ENCODE measurements at regions not wholly inside any gene's neighbourhood (a gene's known extent, or its start where the extent isn't known, plus 50 kb on each side); places are given as distances from the start of the nearest gene placed in this dataset.

DNA sequence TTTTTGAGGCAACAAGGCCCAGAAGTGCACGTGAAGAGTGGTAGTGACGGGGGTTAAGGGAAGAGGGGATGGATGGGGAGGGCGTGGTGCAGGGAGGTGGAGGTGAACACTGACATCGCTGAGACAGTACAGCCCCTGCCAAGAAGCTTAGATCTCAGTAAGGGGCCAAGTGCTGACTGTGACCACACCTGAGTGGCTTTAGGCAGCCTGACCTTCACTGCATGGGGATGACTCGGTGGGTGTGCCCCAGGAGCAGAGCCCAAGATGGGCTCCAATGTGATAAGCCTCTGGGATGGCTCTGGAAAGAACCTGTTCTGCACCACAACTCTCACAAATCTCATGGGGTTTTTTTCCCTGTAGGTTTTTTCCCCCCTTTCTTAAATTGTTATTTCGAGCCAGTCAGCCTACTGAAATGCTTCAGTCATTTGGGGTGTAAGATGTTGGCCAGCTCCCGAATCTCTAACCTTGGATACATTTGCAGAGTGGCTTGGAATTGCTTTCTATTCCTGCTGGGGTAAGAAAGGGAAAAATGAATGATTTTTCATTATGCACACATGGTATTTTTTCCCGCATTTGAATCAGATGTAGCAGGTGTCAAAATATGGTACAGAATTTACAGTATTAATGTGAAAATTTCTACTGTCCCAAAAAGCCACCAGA is 165.0 kb downstream of the TM9SF2 start:
- no TSS peak for BruUV-seq (replicated peaks)
- no peak overlapping the region for H2AFZ ChIP-seq
- H3K36me3 ChIP-seq (ENCODE audit: low read depth): no peaks in the 10 kb centered on the region
- H3K4me2 ChIP-seq: no peak overlapping the region
- TF ChIP-seq CTCF (conservative IDR thresholded peaks at IDR 0.05) (no peak), EZH2 (IDR thresholded peaks at IDR 0.05; ENCODE audit: low read depth) (no peak)
- H3K9me3 ChIP-seq (ENCODE audit: insufficient read depth, low read depth): no peaks in the 10 kb centered on the region
- no peaks in the 10 kb centered on the region for H3F3A ChIP-seq (ENCODE audit: insufficient read depth, low read depth)
- no peak overlapping the region for H3K27ac ChIP-seq
- H3K27me3 ChIP-seq (ENCODE audit: insufficient read depth, low read depth): no peaks in the 10 kb centered on the region
- H4K20me1 ChIP-seq (ENCODE audit: insufficient read depth): no peaks in the 10 kb centered on the region
- no peaks in the 10 kb centered on the region for H3K9me2 ChIP-seq (ENCODE audit: insufficient read depth)
- H3K79me2 ChIP-seq (ENCODE audit: low read depth): no peaks in the 10 kb centered on the region
- CTCF ChIA-PET: interaction anchor here (0.6 kb wide), 1 partner anchor 36 kb away, joined by 5 read pairs; no protein-coding TSS in a partner anchor
- H3K4me3 ChIP-seq: no peak overlapping the region
- intact Hi-C loops (cut with micrococcal nuclease; ENCODE audit: unreplicated experiment): no loop called here
- POLR2A ChIA-PET (ENCODE audit: unreplicated experiment): no interaction called here
- H3K4me1 ChIP-seq (replicated peaks; ENCODE audit: insufficient read depth): no peaks in the 10 kb centered on the region
- DNase-seq: peak in 1 of 2 experiments; percentile 20

GRCh38 chr13:99665711-99666110 is 164.4 kb downstream of the TM9SF2 start:
- CTCF ChIA-PET: no interaction called here
- Histone ChIP-seq H3K36me3 (ENCODE audit: low read depth) (no peaks in the 10 kb centered on the region), H4K20me1 (ENCODE audit: insufficient read depth) (no peaks in the 10 kb centered on the region), H3K4me1 (replicated peaks; ENCODE audit: insufficient read depth) (no peaks in the 10 kb centered on the region), H3K9me3 (ENCODE audit: insufficient read depth, low read depth) (no peaks in the 10 kb centered on the region), H3K27me3 (ENCODE audit: insufficient read depth, low read depth) (no peaks in the 10 kb centered on the region), H3K4me2 (no peak overlapping the region), H2AFZ (no peak overlapping the region), H3F3A (ENCODE audit: insufficient read depth, low read depth) (no peaks in the 10 kb centered on the region), H3K9me2 (ENCODE audit: insufficient read depth) (no peaks in the 10 kb centered on the region), H3K79me2 (ENCODE audit: low read depth) (no peaks in the 10 kb centered on the region), H3K27ac (no peak overlapping the region), H3K4me3 (no peak overlapping the region)
- TF ChIP-seq EZH2 (IDR thresholded peaks at IDR 0.05; ENCODE audit: low read depth) (no peak), CTCF (conservative IDR thresholded peaks at IDR 0.05) (no peak)
- DNase-seq: no peak
- POLR2A ChIA-PET (ENCODE audit: unreplicated experiment): no interaction called here
- intact Hi-C loops (cut with micrococcal nuclease; ENCODE audit: unreplicated experiment): no loop called here
- no TSS peak for BruUV-seq (replicated peaks)

DNA sequence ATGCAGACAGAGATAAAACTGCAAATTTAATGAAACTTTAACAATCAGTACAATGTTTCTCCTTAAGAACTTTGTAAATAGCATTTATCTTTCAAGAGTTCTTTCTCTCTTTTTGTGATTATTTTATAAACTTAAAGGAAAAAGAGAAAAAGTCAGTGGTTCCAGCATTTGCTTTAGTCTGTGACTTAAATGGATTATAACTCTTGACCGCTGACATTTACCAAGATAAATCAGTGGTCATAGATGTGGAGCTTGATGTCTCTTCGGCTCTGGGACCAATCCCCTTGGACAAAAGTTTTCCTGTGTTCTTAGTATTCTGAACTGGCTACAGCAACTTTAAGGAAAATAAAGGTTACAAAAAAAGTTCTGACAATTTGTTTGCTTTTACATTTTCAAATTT is 162.6 kb downstream of the TM9SF2 start:
- Histone ChIP-seq H2AFZ (no peak overlapping the region), H3F3A (ENCODE audit: insufficient read depth, low read depth) (no peaks in the 10 kb centered on the region), H3K27ac (no peak overlapping the region), H3K9me3 (ENCODE audit: insufficient read depth, low read depth) (no peaks in the 10 kb centered on the region), H3K4me1 (replicated peaks; ENCODE audit: insufficient read depth) (no peaks in the 10 kb centered on the region), H4K20me1 (ENCODE audit: insufficient read depth) (no peaks in the 10 kb centered on the region), H3K9me2 (ENCODE audit: insufficient read depth) (no peaks in the 10 kb centered on the region), H3K36me3 (ENCODE audit: low read depth) (no peaks in the 10 kb centered on the region), H3K4me2 (no peak overlapping the region), H3K27me3 (ENCODE audit: insufficient read depth, low read depth) (no peaks in the 10 kb centered on the region), H3K79me2 (ENCODE audit: low read depth) (no peaks in the 10 kb centered on the region), H3K4me3 (no peak overlapping the region)
- TF ChIP-seq EZH2 (IDR thresholded peaks at IDR 0.05; ENCODE audit: low read depth): no peak
- TF ChIP-seq CTCF (conservative IDR thresholded peaks at IDR 0.05): no peak
- ChIA-PET CTCF (no interaction called here), POLR2A (ENCODE audit: unreplicated experiment) (no interaction called here)
- BruUV-seq (replicated peaks): no TSS peak
- intact Hi-C loops (cut with micrococcal nuclease; ENCODE audit: unreplicated experiment): no loop called here
- DNase-seq: peak in 1 of 2 experiments; percentile 6
